Erythroblast (primary cell): ENCODE measurements at regions not wholly inside any gene's neighbourhood (a gene's known extent, or its start where the extent isn't known, plus 50 kb on each side); places are given as distances from the start of the nearest gene placed in this dataset.

ENCODE experiments used
- GATA1 ChIP-seq: IDR thresholded peaks from 2 replicates; pipeline ENCODE4 v1.6.1; 2011; ENCODE audit warnings: low read depth, mild to moderate bottlenecking, control low read depth, low read length, moderate library complexity
- POLR2A ChIP-seq: IDR thresholded peaks from 2 replicates; pipeline ENCODE4 v1.6.1; 2011; ENCODE audit warnings: mild to moderate bottlenecking, low read length

DNA sequence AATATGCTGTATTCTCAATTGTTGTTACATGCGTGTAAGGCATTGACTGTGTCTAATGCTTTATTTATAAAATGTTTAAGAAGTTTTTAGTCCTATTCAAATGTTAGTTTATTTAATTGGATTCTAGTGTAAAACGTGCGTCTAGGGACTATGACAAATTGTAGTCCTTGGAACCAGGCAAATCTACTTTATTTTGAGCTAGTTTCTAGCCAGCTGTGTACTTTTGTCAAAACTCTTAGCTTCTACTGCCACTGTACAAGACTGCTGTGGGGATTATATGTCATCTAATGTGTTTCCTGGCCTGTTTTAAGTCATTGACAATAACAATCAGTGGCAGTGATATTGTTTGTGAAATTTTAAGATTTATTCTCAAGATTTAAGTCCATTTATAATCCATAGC, 220.5 kb upstream of the SEMA3D start:
- TF ChIP-seq POLR2A: no peak
- no peak for TF ChIP-seq GATA1
